Left colon (tissue), 2 donors: ENCODE measurements at regions not wholly inside any gene's neighbourhood (a gene's known extent, or its start where the extent isn't known, plus 50 kb on each side); places are given as distances from the start of the nearest gene placed in this dataset.
"Not testable (repeated sequence)": the region's sequence is repeated elsewhere in the genome, so short reads cannot be mapped to it uniquely, and the experiment has no call there.

Experiments used
- ATAC-seq: fragments of 200-7000 bp; cut with Tn5 transposase; one replicate; pipeline ENCODE4 v1.9.1; 2020; ENCODE audit warnings: mild to moderate bottlenecking, moderate library complexity
- DNase-seq, 2 donors: peaks; one replicate each; pipeline ENCODE4 v3.0.0-alpha.2; 2020
- intact Hi-C, 2 donors: fragments of 100-400 bp; cut with DNase I in 1 of 2; cut with micrococcal nuclease in 1 of 2; formaldehyde crosslinking; loops; one replicate each; pipeline versions ENCODE4 v1.11.2 to v1.14.0; 2022; cut with DNase I, micrococcal nuclease
- donor health status: DM: no; HTN: no; CAD: no.
- donor health status: DM: yes; HTN: yes; CAD: no.

GRCh38 chr3:16063603-16064002 lies 110.9 kb upstream of the GALNT15 start:
- ATAC-seq (no peak), DNase-seq (no peak)
- intact Hi-C loops: no loop called here

- ATAC-seq (no peak), DNase-seq (peak; percentile 41 to 48)
- intact Hi-C loops: no loop called here
Observed at GRCh38 chr3:16064642-16065414, 109.7 kb upstream of the GALNT15 start.

DNA sequence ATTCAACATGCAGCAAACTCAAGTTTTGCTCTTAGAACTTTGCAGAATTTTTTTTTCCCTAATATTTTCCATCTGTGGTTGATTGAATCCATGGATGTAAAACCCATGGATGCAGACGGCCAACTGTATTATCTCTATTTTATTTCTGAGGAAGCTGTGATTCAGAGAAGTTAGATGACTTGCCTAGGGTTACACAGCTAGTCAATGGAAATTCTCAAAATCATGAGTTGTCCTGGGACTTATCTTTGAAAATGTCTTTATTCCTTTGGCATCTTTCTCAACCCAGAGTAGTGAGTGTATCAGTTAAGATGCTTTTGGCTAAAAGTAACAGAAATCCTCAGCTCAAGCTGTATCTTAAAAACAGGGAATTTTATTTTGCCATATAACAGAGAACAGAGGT lies 107.9 kb upstream of the GALNT15 start:
- intact Hi-C loops: no loop called here
- DNase-seq: no peak
- ATAC-seq: no peak

DNA sequence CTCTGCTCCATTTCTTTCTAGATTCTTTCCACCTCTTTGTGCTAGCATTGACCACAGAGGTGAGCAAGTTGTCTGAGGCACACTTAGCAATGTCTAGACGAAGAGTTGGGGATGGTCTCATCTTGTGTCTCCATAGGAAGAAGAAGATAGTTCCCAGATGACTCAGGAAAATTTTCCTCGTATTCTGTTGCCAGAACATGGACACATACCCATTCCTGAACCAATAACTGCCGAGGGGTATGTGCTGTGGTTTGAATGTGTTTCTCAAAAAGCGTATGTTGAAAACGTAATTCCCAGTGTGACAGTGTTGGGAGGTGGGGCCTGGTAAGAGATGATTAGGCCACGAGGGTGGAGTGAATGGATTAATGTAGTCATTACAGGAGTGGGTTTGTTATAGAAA lies 107.5 kb upstream of the GALNT15 start:
- DNase-seq (no peak), ATAC-seq (no peak)
- intact Hi-C loops: no loop called here

- intact Hi-C loops: no loop called here
- no peak for ATAC-seq
- DNase-seq: no peak
Observed at GRCh38 chr3:16067837-16068471, 106.5 kb upstream of the GALNT15 start.

DNA sequence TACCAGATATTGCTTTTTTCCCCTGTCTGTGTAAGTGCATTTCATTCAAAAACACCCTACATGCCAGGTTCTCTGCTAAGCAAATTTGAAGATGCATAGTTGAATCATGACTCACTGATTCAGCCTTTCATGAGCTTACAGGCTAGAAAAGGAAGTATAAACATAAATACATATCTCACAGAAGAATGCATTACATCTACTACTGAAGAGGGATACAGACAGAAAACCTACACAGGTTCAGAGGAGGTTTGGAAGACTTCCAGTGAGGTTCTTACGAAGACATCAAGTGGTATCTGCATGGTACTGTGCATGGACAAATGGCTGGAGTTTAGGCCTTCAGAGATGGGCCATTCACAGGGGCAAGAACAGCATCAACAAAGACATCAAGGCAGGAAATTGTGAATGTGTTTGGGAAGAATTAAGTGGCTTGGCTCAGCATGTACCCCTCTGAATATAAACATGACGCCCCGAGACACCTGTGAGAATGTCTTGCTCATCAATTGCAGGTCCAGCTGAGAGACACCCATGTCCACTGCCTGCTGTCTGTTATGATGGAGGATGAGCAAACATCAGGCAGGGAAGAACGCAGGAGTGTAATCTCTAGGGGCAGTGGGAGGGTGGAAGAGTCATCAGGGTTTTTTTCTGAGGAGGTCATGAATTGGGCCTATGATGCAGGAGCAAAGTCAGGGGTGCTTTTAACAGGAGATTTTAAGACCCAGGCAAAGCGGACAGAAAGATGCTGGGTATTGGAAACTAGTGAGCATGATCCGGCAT lies 105.1 kb upstream of the GALNT15 start:
- ATAC-seq (no peak), DNase-seq (no peak)
- intact Hi-C loops: no loop called here

DNA sequence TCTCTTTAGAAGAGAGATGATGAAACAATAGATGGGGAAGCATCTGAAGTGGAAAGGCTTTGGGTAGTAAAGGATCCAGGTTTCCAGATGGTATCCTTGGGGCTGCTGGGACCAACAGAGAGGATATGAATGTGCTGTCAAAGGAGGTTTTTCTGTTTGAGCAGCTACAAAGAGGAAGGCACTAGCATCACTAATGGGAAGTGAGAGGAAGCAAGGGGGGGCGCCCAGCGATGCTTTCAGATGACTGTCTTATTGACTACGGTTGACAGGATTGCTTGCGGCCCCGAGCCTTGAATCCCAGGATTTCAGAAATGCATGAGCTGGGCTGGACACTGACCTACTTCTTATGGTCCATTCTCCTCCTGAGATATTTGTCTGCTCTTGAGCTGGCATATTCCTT lies 103.8 kb upstream of the GALNT15 start:
- intact Hi-C loops: no loop called here
- ATAC-seq (no peak), DNase-seq (no peak)

GRCh38 chr3:16071206-16071605 lies 103.3 kb upstream of the GALNT15 start:
- ATAC-seq (peak; percentile 95), DNase-seq (no peak)
- intact Hi-C loops: no loop called here

DNA sequence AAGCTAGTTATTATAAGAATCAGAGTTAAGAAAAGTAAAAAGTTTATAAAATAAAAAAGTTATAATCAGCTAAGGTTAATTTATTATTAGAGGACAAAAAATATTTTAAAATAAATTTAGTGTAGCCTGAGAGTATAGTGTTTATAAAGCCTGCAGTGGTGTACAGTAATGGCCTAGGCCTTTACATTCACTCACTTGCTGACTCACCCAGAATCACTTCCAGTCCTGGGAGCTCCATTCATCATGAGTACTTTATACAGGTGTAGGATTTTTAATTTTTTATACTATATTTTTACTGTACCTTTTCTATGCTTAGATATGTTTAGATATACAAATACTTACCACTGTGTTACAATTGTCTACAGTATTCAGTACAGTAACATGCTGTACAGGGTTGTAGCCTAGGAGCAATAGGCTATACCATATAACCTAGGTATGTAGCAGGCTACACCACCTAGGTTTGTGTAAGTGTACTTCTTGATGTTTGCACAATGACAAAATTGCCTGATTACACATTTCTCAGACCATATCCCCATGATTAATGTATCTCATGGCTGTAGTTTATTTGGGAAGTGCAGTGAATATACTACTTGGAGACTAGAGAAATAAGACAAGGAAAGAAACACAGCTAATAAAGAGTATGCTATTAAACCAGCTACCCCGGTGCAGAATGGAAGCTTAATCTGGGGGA lies 101.9 kb upstream of the GALNT15 start:
- intact Hi-C loops: no loop called here
- peak; percentile 21 for ATAC-seq

DNA sequence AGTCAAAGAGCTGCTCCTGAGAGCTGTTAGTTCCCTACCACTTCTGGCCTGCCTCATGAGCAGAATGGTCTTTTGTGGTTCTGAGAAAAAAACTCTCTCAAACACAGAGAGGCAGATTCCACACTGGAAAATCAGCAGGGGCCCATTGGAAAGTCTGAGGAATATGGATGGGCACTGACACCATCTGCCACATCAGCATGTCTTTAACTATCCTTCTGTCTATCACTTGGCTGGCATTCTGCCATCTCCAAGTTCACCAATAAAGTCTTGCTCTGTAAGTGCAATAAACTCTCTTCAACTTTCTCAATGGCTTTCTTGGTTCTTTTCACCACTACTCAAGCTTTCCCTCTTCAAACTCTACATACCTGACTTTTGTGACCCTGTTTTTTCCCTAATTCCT lies 101.3 kb upstream of the GALNT15 start:
- ATAC-seq: peak; percentile 49
- peak in 1 of 2 donors; percentile 43 for DNase-seq
- intact Hi-C loops: no loop called here

More for the DNA sequence above, 101.9 kb upstream of the GALNT15 start:
- no peak for DNase-seq

- ATAC-seq, DNase-seq, intact Hi-C loops: not testable (repeated sequence)
Observed at GRCh38 chr3:16073990-16074671, 100.3 kb upstream of the GALNT15 start.

GRCh38 chr3:16075647-16076046 lies 98.8 kb upstream of the GALNT15 start:
- intact Hi-C loops: no loop called here
- ATAC-seq (no peak), DNase-seq (no peak)

- DNase-seq (no peak), ATAC-seq (no peak)
- intact Hi-C loops: no loop called here
Observed at GRCh38 chr3:16076564-16076963, 97.9 kb upstream of the GALNT15 start.

- ATAC-seq, DNase-seq, intact Hi-C loops: not testable (repeated sequence)
Observed at GRCh38 chr3:16077146-16077545, 97.3 kb upstream of the GALNT15 start.

GRCh38 chr3:16077681-16078080 lies 96.8 kb upstream of the GALNT15 start:
- intact Hi-C loops, ATAC-seq, DNase-seq: not testable (repeated sequence)

DNA sequence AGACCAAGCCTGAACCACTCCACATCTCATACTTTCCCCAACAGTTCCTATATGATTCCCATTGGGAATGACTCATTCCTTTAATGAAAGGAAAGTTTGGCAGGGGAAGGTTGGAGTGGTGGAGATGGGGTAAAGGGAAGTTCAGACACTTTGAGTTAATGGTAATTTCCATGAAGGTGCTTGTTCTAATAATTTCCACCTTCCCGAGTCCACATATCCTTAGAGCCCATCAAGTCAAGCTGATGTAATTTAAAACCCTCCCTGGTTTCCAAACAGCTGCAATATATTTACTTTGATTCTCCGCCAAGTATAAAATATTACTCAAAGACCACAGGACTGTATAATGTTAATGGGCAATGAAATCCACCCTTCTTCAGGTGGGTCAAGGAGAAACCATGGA lies 95.0 kb upstream of the GALNT15 start:
- intact Hi-C loops: no loop called here
- no peak for ATAC-seq
- no peak for DNase-seq

DNA sequence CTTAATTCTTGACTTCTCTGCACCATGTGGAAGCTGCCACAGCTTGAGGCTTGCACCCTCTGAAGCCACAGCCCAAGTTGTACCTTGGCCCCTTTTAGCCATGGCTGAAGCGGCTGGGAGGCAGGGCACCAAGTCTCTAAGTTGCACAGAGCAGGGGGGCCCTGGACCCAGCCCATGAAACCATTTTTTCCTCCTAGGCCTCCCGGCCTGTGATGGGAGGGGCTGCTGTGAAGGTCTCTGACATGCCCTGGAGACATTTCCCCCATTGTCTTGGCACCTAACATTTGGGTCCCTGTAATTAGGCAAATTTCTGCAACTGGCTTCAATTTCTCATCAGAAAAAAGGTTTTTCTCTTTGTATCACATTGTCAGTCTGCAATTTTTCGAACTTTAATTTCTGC lies 92.8 kb upstream of the GALNT15 start:
- ATAC-seq (no peak), DNase-seq (no peak)
- intact Hi-C loops: no loop called here

DNA sequence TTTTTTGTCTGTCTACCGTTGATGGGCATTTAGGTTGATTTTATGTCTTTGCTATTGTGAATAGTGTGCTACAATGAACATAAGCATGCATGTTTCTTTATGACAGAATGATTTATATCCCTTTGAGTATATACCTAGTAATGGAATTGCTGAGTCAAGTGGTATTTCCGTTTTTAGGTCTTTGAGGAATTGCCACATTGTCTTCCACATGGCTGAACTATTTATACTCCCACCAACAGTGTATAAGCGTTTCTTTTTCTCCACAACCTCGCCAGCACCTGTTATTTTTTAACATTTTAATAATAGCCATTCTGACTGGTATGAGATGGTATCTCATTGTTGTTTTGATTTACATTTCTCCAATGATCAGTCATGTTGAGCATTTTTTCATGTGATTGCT lies 89.6 kb upstream of the GALNT15 start:
- intact Hi-C loops: no loop called here
- DNase-seq: no peak
- ATAC-seq: no peak

GRCh38 chr3:16085410-16085809 lies 89.1 kb upstream of the GALNT15 start:
- DNase-seq (no peak), ATAC-seq (no peak)
- intact Hi-C loops: no loop called here
